Right lobe of liver (tissue), 6 donors: ENCODE measurements at regions not wholly inside any gene's neighbourhood (a gene's known extent, or its start where the extent isn't known, plus 50 kb on each side); places are given as distances from the start of the nearest gene placed in this dataset.

Source experiments
- ATAC-seq, 4 donors: fragments of 200-7000 bp; cut with Tn5 transposase; one replicate each; pipeline ENCODE4 v1.9.1; 2020; ENCODE audit warnings: mild to moderate bottlenecking in 4 of 4, moderate library complexity in 4 of 4
- DNase-seq, 3 donors: peaks; one replicate each; pipeline ENCODE4 v3.0.0-alpha.2; 2020
- H3K27ac ChIP-seq, 3 donors: fragments of 200-600 bp; one replicate each; pipeline ENCODE4 v1.8.0; 2022
- H3K27me3 ChIP-seq, 2 donors: fragments of 200-600 bp; one replicate each; pipeline ENCODE4 v1.8.0; 2022
- H3K36me3 ChIP-seq, 4 donors: fragments of 200-600 bp; sonication (generic) in 1 of 4; one replicate each; pipeline versions ENCODE4 v1.5.1 to v1.8.0; 2017 to 2022; ENCODE audit warnings: control low read depth in 1 of 4
- H3K4me1 ChIP-seq, 4 donors: fragments of 200-600 bp; sonication (generic) in 1 of 4; one replicate each; pipeline versions ENCODE4 v1.5.1 to v1.8.0; 2017 to 2022; ENCODE audit warnings: control low read depth in 1 of 4
- H3K4me3 ChIP-seq, 3 donors: fragments of 200-600 bp; one replicate each; pipeline ENCODE4 v1.8.0; 2022
- H3K9me3 ChIP-seq, 4 donors: fragments of 200-600 bp; sonication (generic) in 1 of 4; one replicate each; pipeline versions ENCODE4 v1.5.1 to v1.8.0; 2017 to 2022; ENCODE audit warnings: control low read depth in 1 of 4
- POLR2A ChIP-seq: fragments of 450-650 bp; IDR thresholded peaks from one replicate; pipeline ENCODE4 v1.6.1; 2017; ENCODE audit warnings: antibody characterized with exemption, mild to moderate bottlenecking
- WGBS: methylation state at CpG from one replicate; pipeline ENCODE4 v1.1.6; 2018; ENCODE audit warnings: low coverage, low lambda C conversion rate; ENCODE audit not compliant: insufficient coverage; ENCODE audit errors: missing lambda C conversion rate; 5-methylcytosine and 5-hydroxymethylcytosine counted together
- intact Hi-C, 2 donors: fragments of 100-400 bp; cut with DNase I; formaldehyde crosslinking; loops; one replicate each; pipeline versions ENCODE4 v1.11.2 to v1.14.1; 2022
- TF ChIP-seq, protein P1 (sequence below), 4 donors: fragments of 200-600 bp in 3 of 4; fragments of 450-650 bp in 1 of 4; IDR thresholded peaks; one replicate each; pipeline versions ENCODE4 v1.5.1 to v1.8.0; 2016 to 2022; ENCODE audit warnings: antibody characterized with exemption in 4 of 4, mild to moderate bottlenecking in 2 of 4
- donor health status: DM: no; HTN: yes; CAD: no.
- donor health status: DM: no; HTN: no; CAD: no.
- donor health status: DM: no; HTN: no; CAD: no.
- donor health status: DM: no; HTN: yes; CAD: no.
- donor health status: DM: no; HTN: yes; CAD: no.

DNA sequence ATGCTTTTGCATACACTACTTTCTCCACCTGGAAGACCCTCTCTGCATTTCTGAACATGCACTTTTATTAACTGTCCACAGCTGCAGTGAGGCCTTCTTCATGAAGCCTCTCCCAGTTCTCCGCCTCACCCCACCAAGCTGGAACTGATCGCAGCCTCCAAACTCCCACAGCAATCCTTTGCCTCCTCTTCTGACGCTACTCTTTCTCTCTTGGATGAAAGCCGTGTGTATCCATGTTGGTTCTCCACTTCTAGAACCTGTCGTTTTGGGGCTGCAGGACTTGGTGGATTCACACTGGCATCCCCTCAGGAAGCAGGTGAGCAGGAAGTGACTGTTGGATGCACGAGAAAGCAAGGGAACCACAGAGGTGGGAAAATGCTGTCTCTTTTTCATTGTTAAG, 288.6 kb downstream of the MYCN start:
- ATAC-seq (no peak), DNase-seq (no peak)
- H3K4me1 ChIP-seq, result no peaks in the 10 kb centered on the region
- no peaks in the 10 kb centered on the region for H3K36me3 ChIP-seq
- TF ChIP-seq POLR2A, result no peak
- TF ChIP-seq, protein P1, sequence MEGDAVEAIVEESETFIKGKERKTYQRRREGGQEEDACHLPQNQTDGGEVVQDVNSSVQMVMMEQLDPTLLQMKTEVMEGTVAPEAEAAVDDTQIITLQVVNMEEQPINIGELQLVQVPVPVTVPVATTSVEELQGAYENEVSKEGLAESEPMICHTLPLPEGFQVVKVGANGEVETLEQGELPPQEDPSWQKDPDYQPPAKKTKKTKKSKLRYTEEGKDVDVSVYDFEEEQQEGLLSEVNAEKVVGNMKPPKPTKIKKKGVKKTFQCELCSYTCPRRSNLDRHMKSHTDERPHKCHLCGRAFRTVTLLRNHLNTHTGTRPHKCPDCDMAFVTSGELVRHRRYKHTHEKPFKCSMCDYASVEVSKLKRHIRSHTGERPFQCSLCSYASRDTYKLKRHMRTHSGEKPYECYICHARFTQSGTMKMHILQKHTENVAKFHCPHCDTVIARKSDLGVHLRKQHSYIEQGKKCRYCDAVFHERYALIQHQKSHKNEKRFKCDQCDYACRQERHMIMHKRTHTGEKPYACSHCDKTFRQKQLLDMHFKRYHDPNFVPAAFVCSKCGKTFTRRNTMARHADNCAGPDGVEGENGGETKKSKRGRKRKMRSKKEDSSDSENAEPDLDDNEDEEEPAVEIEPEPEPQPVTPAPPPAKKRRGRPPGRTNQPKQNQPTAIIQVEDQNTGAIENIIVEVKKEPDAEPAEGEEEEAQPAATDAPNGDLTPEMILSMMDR (IDR thresholded peaks at IDR 0.05), result no peak
- H3K9me3 ChIP-seq, result no peaks in the 10 kb centered on the region
- no peaks in the 10 kb centered on the region for H3K27me3 ChIP-seq
- H3K4me3 ChIP-seq, result no peak overlapping the region
- H3K27ac ChIP-seq, result no peak overlapping the region
- intact Hi-C loops, result no loop called here
- 56% methylated on average over 6 of the region's 6 CpGs for WGBS

GRCh38 chr2:16228471-16228870, 288.1 kb downstream of the MYCN start:
- H3K27ac ChIP-seq, result no peak overlapping the region
- DNase-seq, result no peak
- intact Hi-C loops, result no loop called here
- no peak for ATAC-seq
- no peaks in the 10 kb centered on the region for H3K36me3 ChIP-seq
- no peaks in the 10 kb centered on the region for H3K9me3 ChIP-seq
- WGBS, result 61% methylated on average over 7 of the region's 7 CpGs
- no peak overlapping the region for H3K4me3 ChIP-seq
- H3K4me1 ChIP-seq, result no peaks in the 10 kb centered on the region
- TF ChIP-seq, protein P1 (IDR thresholded peaks at IDR 0.05), result no peak
- no peak for TF ChIP-seq POLR2A
- H3K27me3 ChIP-seq, result no peaks in the 10 kb centered on the region

DNA sequence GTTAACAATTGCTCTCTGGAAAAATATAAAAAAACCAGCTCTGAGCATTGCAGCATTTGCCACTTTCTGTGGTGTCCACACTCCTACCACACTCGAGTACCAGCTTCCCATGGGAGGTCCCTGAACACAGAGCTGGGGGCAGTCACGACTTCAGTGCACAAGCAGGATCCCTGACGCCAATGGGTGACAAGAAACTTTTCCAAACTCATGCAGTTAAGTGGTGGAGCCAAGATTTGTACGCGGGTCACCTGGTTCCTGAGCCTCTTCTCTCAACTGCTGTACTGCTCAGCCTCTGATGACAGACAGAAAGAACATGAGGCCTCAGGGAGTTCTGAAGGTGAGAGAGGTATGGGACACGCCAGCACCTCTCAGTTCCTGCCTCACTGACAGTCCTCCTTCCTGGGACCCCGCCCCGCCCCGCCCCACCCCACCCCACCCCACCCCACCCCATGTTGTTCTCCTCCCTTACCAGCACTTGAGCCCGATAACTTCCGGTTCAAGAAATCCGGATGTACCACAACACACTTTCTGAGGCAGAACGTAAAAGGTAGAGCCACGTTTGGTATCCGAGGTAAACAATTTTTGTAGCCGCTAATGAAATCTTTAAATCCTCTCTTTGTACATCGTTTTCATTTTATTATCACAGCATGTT, 287.6 kb downstream of the MYCN start:
- Histone ChIP-seq H3K9me3 (no peaks in the 10 kb centered on the region), H3K4me3 (no peak overlapping the region), H3K4me1 (no peaks in the 10 kb centered on the region), H3K36me3 (no peaks in the 10 kb centered on the region), H3K27me3 (no peaks in the 10 kb centered on the region), H3K27ac (no peak overlapping the region)
- intact Hi-C loops, result no loop called here
- DNase-seq (no peak), ATAC-seq (no peak)
- 71% methylated on average over 17 of the region's 17 CpGs for WGBS
- TF ChIP-seq, protein P1 (IDR thresholded peaks at IDR 0.05), result no peak

- H3K4me3 ChIP-seq, result no peak overlapping the region
- no peak for DNase-seq
- H3K27me3 ChIP-seq, result no peaks in the 10 kb centered on the region
- no peak for TF ChIP-seq POLR2A
- TF ChIP-seq, protein P1 (IDR thresholded peaks at IDR 0.05), result no peak
- H3K36me3 ChIP-seq, result no peaks in the 10 kb centered on the region
- no peak for ATAC-seq
- H3K27ac ChIP-seq, result no peak overlapping the region
- WGBS, result 61% methylated on average over 18 of the region's 21 CpGs
- intact Hi-C loops, result no loop called here
- no peaks in the 10 kb centered on the region for H3K4me1 ChIP-seq
- no peaks in the 10 kb centered on the region for H3K9me3 ChIP-seq
Measured at GRCh38 chr2:16226943-16227664, 286.8 kb downstream of the MYCN start.
